ENCODE measurements at regions not wholly inside any gene's neighbourhood (a gene's known extent, or its start where the extent isn't known, plus 50 kb on each side); places are given as distances from the start of the nearest gene placed in this dataset.

DNA sequence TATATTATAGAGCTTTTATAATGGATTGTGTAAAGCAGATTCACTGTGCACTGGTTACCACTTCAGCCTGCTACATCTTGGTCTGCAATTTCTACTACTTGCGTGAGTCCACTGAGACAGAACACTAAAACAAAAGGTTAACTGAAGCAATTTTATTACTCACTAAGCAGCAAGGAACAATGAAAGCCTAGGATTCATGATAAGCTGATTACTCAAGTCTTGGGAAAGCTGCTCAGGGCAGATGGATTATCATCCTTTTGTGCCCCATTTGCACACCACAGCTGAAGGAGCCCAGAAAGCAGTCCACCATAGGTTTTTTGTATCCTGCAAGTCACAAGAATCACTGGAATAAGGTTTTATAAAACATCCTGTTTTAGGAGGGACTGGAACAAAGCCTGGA, 1215.2 kb upstream of the TMEFF2 start:
- Histone ChIP-seq H3K9me3 (ENCODE audit: insufficient read depth, low read depth) (no peaks in the 10 kb centered on the region), H3K9me2 (ENCODE audit: insufficient read depth) (no peaks in the 10 kb centered on the region), H3F3A (ENCODE audit: insufficient read depth, low read depth) (no peaks in the 10 kb centered on the region), H3K4me3 (no peak overlapping the region), H3K27ac (no peak overlapping the region), H3K4me2 (no peak overlapping the region), H4K20me1 (ENCODE audit: insufficient read depth) (no peaks in the 10 kb centered on the region), H3K4me1 (replicated peaks; ENCODE audit: insufficient read depth) (no peaks in the 10 kb centered on the region), H3K27me3 (ENCODE audit: insufficient read depth, low read depth) (no peaks in the 10 kb centered on the region), H3K79me2 (ENCODE audit: low read depth) (no peaks in the 10 kb centered on the region), H2AFZ (no peak overlapping the region), H3K36me3 (ENCODE audit: low read depth) (no peaks in the 10 kb centered on the region)
- TF ChIP-seq, protein P1, sequence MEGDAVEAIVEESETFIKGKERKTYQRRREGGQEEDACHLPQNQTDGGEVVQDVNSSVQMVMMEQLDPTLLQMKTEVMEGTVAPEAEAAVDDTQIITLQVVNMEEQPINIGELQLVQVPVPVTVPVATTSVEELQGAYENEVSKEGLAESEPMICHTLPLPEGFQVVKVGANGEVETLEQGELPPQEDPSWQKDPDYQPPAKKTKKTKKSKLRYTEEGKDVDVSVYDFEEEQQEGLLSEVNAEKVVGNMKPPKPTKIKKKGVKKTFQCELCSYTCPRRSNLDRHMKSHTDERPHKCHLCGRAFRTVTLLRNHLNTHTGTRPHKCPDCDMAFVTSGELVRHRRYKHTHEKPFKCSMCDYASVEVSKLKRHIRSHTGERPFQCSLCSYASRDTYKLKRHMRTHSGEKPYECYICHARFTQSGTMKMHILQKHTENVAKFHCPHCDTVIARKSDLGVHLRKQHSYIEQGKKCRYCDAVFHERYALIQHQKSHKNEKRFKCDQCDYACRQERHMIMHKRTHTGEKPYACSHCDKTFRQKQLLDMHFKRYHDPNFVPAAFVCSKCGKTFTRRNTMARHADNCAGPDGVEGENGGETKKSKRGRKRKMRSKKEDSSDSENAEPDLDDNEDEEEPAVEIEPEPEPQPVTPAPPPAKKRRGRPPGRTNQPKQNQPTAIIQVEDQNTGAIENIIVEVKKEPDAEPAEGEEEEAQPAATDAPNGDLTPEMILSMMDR (conservative IDR thresholded peaks at IDR 0.05) = no peak
- TF ChIP-seq EZH2 (IDR thresholded peaks at IDR 0.05; ENCODE audit: low read depth) = no peak
- BruUV-seq (replicated peaks) = no TSS peak
- ChIA-PET POLR2A (ENCODE audit: unreplicated experiment) (no interaction called here), CTCF (no interaction called here)
- no peak for DNase-seq
- intact Hi-C loops (cut with micrococcal nuclease; ENCODE audit: unreplicated experiment) = no loop called here

DNA sequence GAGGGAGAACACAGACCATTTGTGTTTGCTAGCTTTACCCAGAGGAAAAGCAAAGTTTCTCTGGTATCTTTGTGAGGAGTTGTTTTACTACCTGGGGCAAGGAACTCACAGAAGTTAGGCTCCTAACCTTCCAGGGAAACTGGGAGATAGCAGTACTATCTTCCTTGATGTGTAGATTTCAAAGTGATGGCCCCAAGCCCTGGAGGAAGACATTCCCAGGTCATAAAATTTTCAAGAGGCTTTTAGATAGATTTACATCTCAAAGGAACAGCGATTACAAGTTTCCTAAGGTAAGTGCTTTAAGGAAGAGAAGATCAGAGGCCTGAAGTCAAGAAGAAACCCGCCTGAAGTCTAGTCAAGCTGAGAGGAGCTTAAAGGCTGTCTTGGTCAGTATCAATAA, 1187.8 kb upstream of the TMEFF2 start:
- no peaks in the 10 kb centered on the region for H3K9me2 ChIP-seq (ENCODE audit: insufficient read depth)
- TF ChIP-seq, protein P1 (conservative IDR thresholded peaks at IDR 0.05) = no peak
- no peak for TF ChIP-seq EZH2 (IDR thresholded peaks at IDR 0.05; ENCODE audit: low read depth)
- no peaks in the 10 kb centered on the region for H4K20me1 ChIP-seq (ENCODE audit: insufficient read depth)
- no peak overlapping the region for H3K4me2 ChIP-seq
- intact Hi-C loops (cut with micrococcal nuclease; ENCODE audit: unreplicated experiment) = no loop called here
- H3F3A ChIP-seq (ENCODE audit: insufficient read depth, low read depth) = no peaks in the 10 kb centered on the region
- CTCF ChIA-PET = no interaction called here
- no peaks in the 10 kb centered on the region for H3K27me3 ChIP-seq (ENCODE audit: insufficient read depth, low read depth)
- H3K4me3 ChIP-seq = no peak overlapping the region
- BruUV-seq (replicated peaks) = no TSS peak
- H3K27ac ChIP-seq = no peak overlapping the region
- no peaks in the 10 kb centered on the region for H3K9me3 ChIP-seq (ENCODE audit: insufficient read depth, low read depth)
- H2AFZ ChIP-seq = no peak overlapping the region
- POLR2A ChIA-PET (ENCODE audit: unreplicated experiment) = no interaction called here
- no peaks in the 10 kb centered on the region for H3K4me1 ChIP-seq (replicated peaks; ENCODE audit: insufficient read depth)
- no peaks in the 10 kb centered on the region for H3K79me2 ChIP-seq (ENCODE audit: low read depth)
- DNase-seq = no peak
- H3K36me3 ChIP-seq (ENCODE audit: low read depth) = no peaks in the 10 kb centered on the region

DNA sequence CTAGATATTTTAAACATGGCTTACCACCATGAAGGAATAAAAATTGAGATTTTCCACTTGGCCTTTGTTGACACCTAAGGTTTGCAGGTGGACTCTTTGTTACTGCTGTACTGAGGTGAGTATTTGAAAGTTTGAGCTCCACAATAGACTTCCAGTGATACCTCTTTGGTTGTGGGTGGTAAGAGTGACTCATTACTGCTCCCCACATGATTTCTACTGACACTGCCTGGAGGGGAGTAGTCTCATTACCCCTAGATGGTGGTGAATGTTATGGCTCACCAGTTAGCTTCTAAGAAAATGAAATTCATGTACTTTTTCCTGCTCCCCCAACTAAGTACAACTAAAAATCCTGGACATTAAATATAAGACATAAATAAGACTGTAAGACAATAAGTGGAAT, 1183.1 kb upstream of the TMEFF2 start:
- H3K79me2 ChIP-seq (ENCODE audit: low read depth) = no peaks in the 10 kb centered on the region
- no peaks in the 10 kb centered on the region for H3K27me3 ChIP-seq (ENCODE audit: insufficient read depth, low read depth)
- no TSS peak for BruUV-seq (replicated peaks)
- H3K9me3 ChIP-seq (ENCODE audit: insufficient read depth, low read depth) = no peaks in the 10 kb centered on the region
- H2AFZ ChIP-seq = no peak overlapping the region
- CTCF ChIA-PET = no interaction called here
- no peaks in the 10 kb centered on the region for H3K9me2 ChIP-seq (ENCODE audit: insufficient read depth)
- no peak overlapping the region for H3K27ac ChIP-seq
- H3K4me3 ChIP-seq = no peak overlapping the region
- intact Hi-C loops (cut with micrococcal nuclease; ENCODE audit: unreplicated experiment) = no loop called here
- H3K36me3 ChIP-seq (ENCODE audit: low read depth) = no peaks in the 10 kb centered on the region
- H3K4me1 ChIP-seq (replicated peaks; ENCODE audit: insufficient read depth) = no peaks in the 10 kb centered on the region
- H4K20me1 ChIP-seq (ENCODE audit: insufficient read depth) = no peaks in the 10 kb centered on the region
- no peaks in the 10 kb centered on the region for H3F3A ChIP-seq (ENCODE audit: insufficient read depth, low read depth)
- TF ChIP-seq EZH2 (IDR thresholded peaks at IDR 0.05; ENCODE audit: low read depth) = no peak
- TF ChIP-seq, protein P1 (conservative IDR thresholded peaks at IDR 0.05) = no peak
- POLR2A ChIA-PET (ENCODE audit: unreplicated experiment) = no interaction called here
- no peak overlapping the region for H3K4me2 ChIP-seq
- no peak for DNase-seq

All from PC-9 (cell line).